SU-DHL-6 (cell line): ENCODE measurements at regions not wholly inside any gene's neighbourhood (a gene's known extent, or its start where the extent isn't known, plus 50 kb on each side); places are given as distances from the start of the nearest gene placed in this dataset.

ENCODE experiments used
- CTCF ChIP-seq: fragments of 200-600 bp; sonication (generic); IDR thresholded peaks from one replicate; pipeline ENCODE4 v1.5.1; 2017; ENCODE audit warnings: antibody characterized with exemption, mild to moderate bottlenecking, low read length, moderate library complexity; ENCODE audit not compliant: insufficient read depth, poor library complexity, severe bottlenecking
- EZH2phosphoT487 ChIP-seq: fragments of 200-600 bp; sonication (generic), shearing (Covaris generic); conservative IDR thresholded peaks from 2 replicates; pipeline ENCODE4 v1.6.1; 2018; ENCODE audit warnings: mild to moderate bottlenecking, antibody characterized with exemption, low read length, moderate library complexity, mixed read lengths

GRCh38 chr14:97633131-97633738, 836.1 kb downstream of the VRK1 start:
- no peak for TF ChIP-seq CTCF
- TF ChIP-seq EZH2phosphoT487, result no peak
